Epithelial cell of esophagus (primary cell): ENCODE measurements at regions not wholly inside any gene's neighbourhood (a gene's known extent, or its start where the extent isn't known, plus 50 kb on each side); places are given as distances from the start of the nearest gene placed in this dataset.

Experiments
- DNase-seq: peaks from one replicate; pipeline ENCODE4 v3.0.0; 2010; ENCODE audit warnings: low read depth
- H3K4me3 ChIP-seq: 2 replicates; pipeline ENCODE4 v1.5.1; 2011; ENCODE audit warnings: mild to moderate bottlenecking, low read length, control low read depth
- TF ChIP-seq, protein P1 (sequence below): IDR thresholded peaks from 2 replicates; pipeline ENCODE4 v1.5.1; 2011; ENCODE audit warnings: low read depth, mild to moderate bottlenecking, low read length, control low read depth, inconsistent platforms; ENCODE audit not compliant: insufficient read depth; ENCODE audit errors: missing control alignments

DNA sequence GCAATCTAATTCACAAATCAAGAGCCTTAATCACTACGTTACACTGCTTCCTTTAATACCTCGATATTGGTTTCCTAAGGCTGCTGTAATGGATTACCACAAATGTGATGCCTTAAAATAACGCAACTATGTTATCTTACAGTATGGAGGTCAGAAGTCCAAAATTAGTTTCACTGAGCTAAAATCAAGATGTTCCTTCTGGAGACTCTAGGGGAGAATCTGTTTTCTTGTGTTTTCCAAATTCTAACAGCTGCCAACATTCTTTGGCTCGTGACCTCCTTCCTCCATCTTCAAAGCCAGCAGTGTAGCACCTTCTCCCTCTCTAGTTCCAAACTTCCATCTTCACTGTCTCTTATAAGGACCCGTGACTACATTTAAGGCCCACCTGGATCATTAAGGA, 335.0 kb upstream of the NFIA start:
- no peak for DNase-seq
- no peak overlapping the region for H3K4me3 ChIP-seq
- TF ChIP-seq, protein P1, sequence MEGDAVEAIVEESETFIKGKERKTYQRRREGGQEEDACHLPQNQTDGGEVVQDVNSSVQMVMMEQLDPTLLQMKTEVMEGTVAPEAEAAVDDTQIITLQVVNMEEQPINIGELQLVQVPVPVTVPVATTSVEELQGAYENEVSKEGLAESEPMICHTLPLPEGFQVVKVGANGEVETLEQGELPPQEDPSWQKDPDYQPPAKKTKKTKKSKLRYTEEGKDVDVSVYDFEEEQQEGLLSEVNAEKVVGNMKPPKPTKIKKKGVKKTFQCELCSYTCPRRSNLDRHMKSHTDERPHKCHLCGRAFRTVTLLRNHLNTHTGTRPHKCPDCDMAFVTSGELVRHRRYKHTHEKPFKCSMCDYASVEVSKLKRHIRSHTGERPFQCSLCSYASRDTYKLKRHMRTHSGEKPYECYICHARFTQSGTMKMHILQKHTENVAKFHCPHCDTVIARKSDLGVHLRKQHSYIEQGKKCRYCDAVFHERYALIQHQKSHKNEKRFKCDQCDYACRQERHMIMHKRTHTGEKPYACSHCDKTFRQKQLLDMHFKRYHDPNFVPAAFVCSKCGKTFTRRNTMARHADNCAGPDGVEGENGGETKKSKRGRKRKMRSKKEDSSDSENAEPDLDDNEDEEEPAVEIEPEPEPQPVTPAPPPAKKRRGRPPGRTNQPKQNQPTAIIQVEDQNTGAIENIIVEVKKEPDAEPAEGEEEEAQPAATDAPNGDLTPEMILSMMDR = no peak

DNA sequence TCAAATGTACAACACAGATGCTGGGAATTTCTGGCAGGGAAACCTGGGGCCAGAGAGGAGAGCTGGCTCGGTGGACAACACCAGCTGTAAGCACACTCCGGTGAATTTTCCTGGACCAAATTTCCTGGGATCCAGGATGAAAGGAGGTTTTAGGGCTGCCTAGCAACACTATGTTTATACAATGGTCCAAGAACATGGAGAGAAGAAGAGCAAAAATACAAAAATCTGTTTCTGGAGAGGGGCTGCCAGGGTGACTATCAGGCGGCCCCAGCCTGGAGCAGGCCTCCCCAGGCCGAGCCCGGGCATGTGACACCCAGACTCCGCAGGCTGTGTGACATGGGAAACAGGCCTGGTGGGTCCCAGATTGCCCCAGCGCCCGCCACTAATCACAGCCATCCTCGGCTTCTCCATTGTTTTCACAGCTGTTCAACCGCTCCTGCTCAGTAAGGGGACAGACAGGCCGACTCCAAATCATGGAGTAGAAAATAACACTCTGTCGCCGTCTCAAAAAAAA, 336.0 kb upstream of the NFIA start:
- H3K4me3 ChIP-seq = no peak overlapping the region

DNA sequence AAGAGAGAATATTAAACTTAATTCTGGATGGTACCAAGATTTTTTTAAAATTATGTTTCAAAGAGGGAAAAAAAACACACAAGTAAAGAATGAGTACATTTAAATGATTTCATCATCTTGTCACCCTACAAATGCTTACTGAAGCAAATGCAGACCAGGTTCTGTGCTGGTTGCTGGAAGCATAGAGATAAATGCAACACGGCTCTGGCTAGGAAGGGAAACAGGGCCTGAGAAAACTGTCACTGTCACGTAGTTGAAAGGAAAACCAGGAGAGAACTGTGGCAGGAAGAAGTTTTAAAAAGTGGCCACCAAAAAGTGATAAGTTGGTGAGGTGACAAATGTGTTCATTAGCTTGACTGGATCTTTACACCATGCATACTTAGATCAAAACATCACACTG, 336.9 kb upstream of the NFIA start:
- no peak for DNase-seq
- H3K4me3 ChIP-seq = no peak overlapping the region
- TF ChIP-seq, protein P1 = no peak

More for the DNA sequence above, 336.0 kb upstream of the NFIA start:
- DNase-seq = no peak
- TF ChIP-seq, protein P1 = no peak

DNA sequence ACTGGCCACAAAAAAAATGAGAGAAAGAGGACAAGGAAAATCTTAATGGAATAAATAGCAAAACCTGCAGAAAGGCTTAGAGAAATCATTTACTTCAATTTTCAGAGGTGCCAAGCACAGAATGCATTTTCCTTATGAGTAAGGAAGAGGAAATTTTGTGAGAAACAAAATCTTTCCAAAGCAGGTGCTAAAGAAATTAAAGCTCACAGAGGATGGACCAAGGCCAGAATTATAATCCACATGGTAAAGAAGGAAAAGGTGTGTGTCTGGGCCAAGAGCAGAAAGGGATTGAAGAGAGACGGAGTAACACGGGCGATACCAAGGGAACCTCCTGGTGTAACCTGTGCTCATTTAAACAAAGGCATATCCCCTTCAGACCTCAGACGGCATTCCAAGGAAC, 340.0 kb upstream of the NFIA start:
- no peak for DNase-seq
- no peak overlapping the region for H3K4me3 ChIP-seq
- TF ChIP-seq, protein P1 = no peak

DNA sequence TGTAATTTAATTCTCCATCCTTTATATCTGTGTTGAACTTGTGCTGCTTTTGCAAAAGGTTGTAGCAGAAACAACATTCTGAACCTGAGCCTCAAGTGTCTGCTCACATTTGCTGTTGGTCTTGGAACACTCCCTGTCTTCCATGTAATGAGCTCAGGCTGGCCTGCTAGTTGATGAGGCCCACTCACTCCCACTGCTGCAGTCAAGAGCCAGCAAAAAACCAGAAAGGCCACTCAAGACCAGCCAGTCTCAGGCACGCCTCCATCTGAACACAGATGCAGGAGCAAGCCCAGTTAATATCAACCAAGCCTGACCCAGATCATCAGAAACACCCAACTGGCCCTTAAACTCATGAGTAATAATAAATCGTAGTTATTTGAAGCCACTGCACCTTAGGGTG, 342.2 kb upstream of the NFIA start:
- no peak overlapping the region for H3K4me3 ChIP-seq
- DNase-seq = no peak
- TF ChIP-seq, protein P1 = no peak

DNA sequence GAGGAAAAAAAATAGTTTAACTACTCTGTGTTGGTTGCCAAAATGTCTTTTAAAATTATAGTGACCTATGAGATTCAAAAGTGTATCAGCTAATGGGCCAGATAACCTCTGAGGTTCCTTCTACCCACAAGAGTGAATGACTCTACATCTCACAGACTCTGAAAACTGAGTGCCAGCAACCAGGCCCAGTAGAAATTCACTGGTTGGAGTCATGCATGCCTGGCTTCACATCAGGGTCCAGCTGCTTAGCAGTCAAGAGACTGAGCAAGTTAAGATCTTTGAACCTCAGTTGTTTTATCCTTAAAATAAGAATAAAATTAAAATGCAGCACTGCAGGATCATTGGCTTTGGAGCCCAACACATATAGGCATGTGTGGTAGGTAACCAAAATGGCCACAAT, 342.6 kb upstream of the NFIA start:
- no peak for DNase-seq
- TF ChIP-seq, protein P1 = no peak
- H3K4me3 ChIP-seq = no peak overlapping the region

DNA sequence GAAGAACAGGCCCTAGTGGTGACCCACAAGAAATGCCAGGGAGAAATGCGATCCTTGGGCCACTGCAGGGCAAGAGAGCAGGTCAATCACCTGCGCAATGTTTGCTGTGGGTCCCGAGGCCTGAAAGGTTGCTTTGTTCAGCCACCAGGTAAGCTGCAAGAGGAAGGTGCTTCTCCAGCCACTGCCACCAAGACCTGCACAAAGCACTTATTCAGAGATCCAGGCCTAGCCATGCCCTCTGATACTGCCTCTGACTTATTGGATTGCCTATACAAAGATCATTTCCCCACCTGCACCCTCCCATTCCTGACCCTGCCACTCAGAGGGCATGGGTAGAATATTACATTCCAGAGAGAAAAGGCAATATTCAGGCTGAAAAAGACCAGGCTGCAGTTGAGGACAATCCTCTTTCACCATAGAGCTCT, 349.4 kb upstream of the NFIA start:
- TF ChIP-seq, protein P1 = no peak
- H3K4me3 ChIP-seq = no peak overlapping the region
- no peak for DNase-seq
